ENCODE measurements at regions not wholly inside any gene's neighbourhood (a gene's known extent, or its start where the extent isn't known, plus 50 kb on each side); places are given as distances from the start of the nearest gene placed in this dataset.

- TF ChIP-seq CEBPB (IDR thresholded peaks at IDR 0.05; ENCODE audit: low read depth) (no peak), POLR2A (IDR thresholded peaks at IDR 0.05; ENCODE audit: borderline replicate concordance, extremely low read depth, insufficient read depth, insufficient read length) (no peak), TCF7L2 (IDR thresholded peaks at IDR 0.05; ENCODE audit: borderline replicate concordance, extremely low read depth, insufficient read depth, insufficient read length) (no peak), CBX3 (IDR thresholded peaks at IDR 0.05; ENCODE audit: low read depth) (no peak), EZH2 (IDR thresholded peaks at IDR 0.05) (no peak), YY1 (IDR thresholded peaks at IDR 0.05; ENCODE audit: extremely low read depth, insufficient replicate concordance, low read depth, low read length) (no peak), JUND (IDR thresholded peaks at IDR 0.05) (no peak)
Observed at GRCh38 chr5:106923409-106923808, 747.3 kb downstream of the EFNA5 start (continued).

DNA sequence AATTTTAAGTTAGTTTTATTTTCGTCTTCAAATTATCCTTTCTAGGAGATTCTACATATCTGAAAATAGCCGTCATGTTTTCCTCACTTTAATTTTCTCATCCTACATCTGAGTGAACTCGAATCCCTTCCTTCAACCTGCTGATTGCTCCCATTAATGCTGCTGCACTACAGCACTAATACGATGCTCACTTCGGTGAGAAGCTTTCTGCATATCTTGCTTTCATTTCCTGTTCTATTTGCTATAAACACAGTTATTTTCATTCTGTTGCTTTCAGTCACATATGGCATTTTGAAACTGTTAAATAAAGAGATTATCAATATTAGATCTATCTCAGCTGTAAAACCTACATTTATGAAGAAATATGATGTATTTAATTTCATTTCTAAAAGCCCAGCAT lies 749.2 kb downstream of the EFNA5 start:
- RAD21 ChIA-PET (ENCODE audit: low non-redundant PET in 1 of 2, low total read pairs in 2 of 2, uncharacterized antibody in 2 of 2, unreplicated experiment in 2 of 2) = no interaction called here
- Histone ChIP-seq H3K27me3 (ENCODE audit: insufficient read depth, low read length) (no peaks in the 10 kb centered on the region), H3K4me3 (replicated peaks in 1 of 2; ENCODE audit: low read depth in 1 of 2, low read length in 2 of 2) (no peak overlapping the region), H3K36me3 (ENCODE audit: control insufficient read depth in 1 of 2, insufficient read depth in 2 of 2, low read length in 2 of 2) (no peaks in the 10 kb centered on the region), H3K9me3 (ENCODE audit: control insufficient read depth in 1 of 2, insufficient read depth in 1 of 2, low read depth in 1 of 2, low read length in 2 of 2) (no peaks in the 10 kb centered on the region), H3K9me2 (ENCODE audit: insufficient read depth) (no peaks in the 10 kb centered on the region), H3K27ac (ENCODE audit: low read depth, low read length) (no peak overlapping the region), H4K20me1 (ENCODE audit: insufficient read depth) (no peaks in the 10 kb centered on the region), H3K4me2 (ENCODE audit: low read length) (no peak overlapping the region), H3K4me1 (ENCODE audit: control insufficient read depth in 1 of 2, insufficient read depth in 2 of 2, low read length in 2 of 2) (no peaks in the 10 kb centered on the region), H2AFZ (ENCODE audit: low read depth, low read length, poor library complexity, severe bottlenecking) (no peak overlapping the region), H3K79me2 (ENCODE audit: insufficient read depth, low read length) (no peaks in the 10 kb centered on the region), H3K9ac (ENCODE audit: low read length) (no peak overlapping the region)
- TF ChIP-seq YY1 (IDR thresholded peaks at IDR 0.05; ENCODE audit: extremely low read depth, insufficient replicate concordance, low read depth, low read length) (no peak), EGR1 (IDR thresholded peaks at IDR 0.05; ENCODE audit: low read depth) (no peak), RAD21 (IDR thresholded peaks at IDR 0.05; ENCODE audit: low read depth) (no peak), EZH2phosphoT487 (IDR thresholded peaks at IDR 0.05; ENCODE audit: borderline replicate concordance) (no peak), JUND (IDR thresholded peaks at IDR 0.05) (no peak), ZFX (IDR thresholded peaks at IDR 0.05) (no peak), ZNF274 (IDR thresholded peaks at IDR 0.05; ENCODE audit: low read depth, low read length) (no peak), TCF7L2 (IDR thresholded peaks at IDR 0.05; ENCODE audit: borderline replicate concordance, extremely low read depth, insufficient read depth, insufficient read length) (no peak), SP1 (IDR thresholded peaks at IDR 0.05; ENCODE audit: low read depth) (no peak)
- TF ChIP-seq, protein P1, sequence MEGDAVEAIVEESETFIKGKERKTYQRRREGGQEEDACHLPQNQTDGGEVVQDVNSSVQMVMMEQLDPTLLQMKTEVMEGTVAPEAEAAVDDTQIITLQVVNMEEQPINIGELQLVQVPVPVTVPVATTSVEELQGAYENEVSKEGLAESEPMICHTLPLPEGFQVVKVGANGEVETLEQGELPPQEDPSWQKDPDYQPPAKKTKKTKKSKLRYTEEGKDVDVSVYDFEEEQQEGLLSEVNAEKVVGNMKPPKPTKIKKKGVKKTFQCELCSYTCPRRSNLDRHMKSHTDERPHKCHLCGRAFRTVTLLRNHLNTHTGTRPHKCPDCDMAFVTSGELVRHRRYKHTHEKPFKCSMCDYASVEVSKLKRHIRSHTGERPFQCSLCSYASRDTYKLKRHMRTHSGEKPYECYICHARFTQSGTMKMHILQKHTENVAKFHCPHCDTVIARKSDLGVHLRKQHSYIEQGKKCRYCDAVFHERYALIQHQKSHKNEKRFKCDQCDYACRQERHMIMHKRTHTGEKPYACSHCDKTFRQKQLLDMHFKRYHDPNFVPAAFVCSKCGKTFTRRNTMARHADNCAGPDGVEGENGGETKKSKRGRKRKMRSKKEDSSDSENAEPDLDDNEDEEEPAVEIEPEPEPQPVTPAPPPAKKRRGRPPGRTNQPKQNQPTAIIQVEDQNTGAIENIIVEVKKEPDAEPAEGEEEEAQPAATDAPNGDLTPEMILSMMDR (IDR thresholded peaks at IDR 0.05 in 2 of 3, conservative IDR thresholded peaks at IDR 0.05 in 1 of 3; ENCODE audit: borderline replicate concordance in 1 of 3, insufficient read depth in 1 of 3, low read depth in 2 of 3, low read length in 2 of 3) = no peak
- TF ChIP-seq, protein P2, sequence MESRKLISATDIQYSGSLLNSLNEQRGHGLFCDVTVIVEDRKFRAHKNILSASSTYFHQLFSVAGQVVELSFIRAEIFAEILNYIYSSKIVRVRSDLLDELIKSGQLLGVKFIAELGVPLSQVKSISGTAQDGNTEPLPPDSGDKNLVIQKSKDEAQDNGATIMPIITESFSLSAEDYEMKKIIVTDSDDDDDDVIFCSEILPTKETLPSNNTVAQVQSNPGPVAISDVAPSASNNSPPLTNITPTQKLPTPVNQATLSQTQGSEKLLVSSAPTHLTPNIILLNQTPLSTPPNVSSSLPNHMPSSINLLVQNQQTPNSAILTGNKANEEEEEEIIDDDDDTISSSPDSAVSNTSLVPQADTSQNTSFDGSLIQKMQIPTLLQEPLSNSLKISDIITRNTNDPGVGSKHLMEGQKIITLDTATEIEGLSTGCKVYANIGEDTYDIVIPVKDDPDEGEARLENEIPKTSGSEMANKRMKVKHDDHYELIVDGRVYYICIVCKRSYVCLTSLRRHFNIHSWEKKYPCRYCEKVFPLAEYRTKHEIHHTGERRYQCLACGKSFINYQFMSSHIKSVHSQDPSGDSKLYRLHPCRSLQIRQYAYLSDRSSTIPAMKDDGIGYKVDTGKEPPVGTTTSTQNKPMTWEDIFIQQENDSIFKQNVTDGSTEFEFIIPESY (IDR thresholded peaks at IDR 0.05; ENCODE audit: extremely low read depth, insufficient replicate concordance, low read length) = no peak
- no TSS peak for BruUV-seq (replicated peaks)
- ATAC-seq (no peak), DNase-seq (ENCODE audit: low read depth, low spot score) (no peak)
- CTCF ChIA-PET = no interaction called here
- POLR2A ChIA-PET = no interaction called here
- intact Hi-C loops (cut with micrococcal nuclease) = no loop called here

All from HCT116 (cell line).